Fibroblast of the aortic adventitia (primary cell): ENCODE measurements at regions not wholly inside any gene's neighbourhood (a gene's known extent, or its start where the extent isn't known, plus 50 kb on each side); places are given as distances from the start of the nearest gene placed in this dataset.

ENCODE experiments used
- DNase-seq: peaks from one replicate; pipeline ENCODE4 v3.0.0-alpha.2; 2010; ENCODE audit warnings: low read depth
- H3K4me3 ChIP-seq: 2 replicates; pipeline ENCODE4 v1.5.1; 2011; ENCODE audit warnings: low read depth, mild to moderate bottlenecking, control low read depth, low read length, moderate library complexity
- TF ChIP-seq, protein P1 (sequence below): IDR thresholded peaks from 2 replicates; pipeline ENCODE4 v1.5.1; 2011; ENCODE audit warnings: mild to moderate bottlenecking, low read length, control low read depth, inconsistent platforms; ENCODE audit not compliant: insufficient read depth

- no peak overlapping the region for H3K4me3 ChIP-seq
- TF ChIP-seq, protein P1, sequence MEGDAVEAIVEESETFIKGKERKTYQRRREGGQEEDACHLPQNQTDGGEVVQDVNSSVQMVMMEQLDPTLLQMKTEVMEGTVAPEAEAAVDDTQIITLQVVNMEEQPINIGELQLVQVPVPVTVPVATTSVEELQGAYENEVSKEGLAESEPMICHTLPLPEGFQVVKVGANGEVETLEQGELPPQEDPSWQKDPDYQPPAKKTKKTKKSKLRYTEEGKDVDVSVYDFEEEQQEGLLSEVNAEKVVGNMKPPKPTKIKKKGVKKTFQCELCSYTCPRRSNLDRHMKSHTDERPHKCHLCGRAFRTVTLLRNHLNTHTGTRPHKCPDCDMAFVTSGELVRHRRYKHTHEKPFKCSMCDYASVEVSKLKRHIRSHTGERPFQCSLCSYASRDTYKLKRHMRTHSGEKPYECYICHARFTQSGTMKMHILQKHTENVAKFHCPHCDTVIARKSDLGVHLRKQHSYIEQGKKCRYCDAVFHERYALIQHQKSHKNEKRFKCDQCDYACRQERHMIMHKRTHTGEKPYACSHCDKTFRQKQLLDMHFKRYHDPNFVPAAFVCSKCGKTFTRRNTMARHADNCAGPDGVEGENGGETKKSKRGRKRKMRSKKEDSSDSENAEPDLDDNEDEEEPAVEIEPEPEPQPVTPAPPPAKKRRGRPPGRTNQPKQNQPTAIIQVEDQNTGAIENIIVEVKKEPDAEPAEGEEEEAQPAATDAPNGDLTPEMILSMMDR, result no peak
Observed at GRCh38 chr18:39191931-39192330, 1626.3 kb upstream of the CELF4 start.

GRCh38 chr18:39191058-39191457, 1625.5 kb upstream of the CELF4 start:
- TF ChIP-seq, protein P1, result no peak
- DNase-seq, result no peak
- no peak overlapping the region for H3K4me3 ChIP-seq

More at GRCh38 chr18:39191931-39192330, 1626.3 kb upstream of the CELF4 start:
- no peak for DNase-seq

DNA sequence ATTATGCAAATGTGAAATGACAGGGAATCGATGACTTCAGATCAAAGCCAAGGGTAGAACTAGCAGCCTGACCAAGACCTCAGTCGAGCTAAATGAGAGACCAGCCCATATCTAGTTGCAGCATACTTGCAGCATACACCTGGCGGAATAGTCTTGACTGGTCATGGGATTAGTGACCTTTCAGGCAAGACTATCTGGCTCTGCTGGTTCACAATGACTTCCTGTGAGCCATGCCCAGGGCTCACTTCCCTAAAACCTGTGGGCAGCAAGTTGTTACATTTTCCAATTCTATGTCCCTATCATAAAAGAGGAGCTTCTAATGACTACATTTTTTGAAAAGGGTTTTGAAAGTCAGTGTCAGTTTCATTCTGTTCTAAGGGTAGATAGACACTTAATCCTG, 1624.9 kb upstream of the CELF4 start:
- TF ChIP-seq, protein P1, result no peak
- DNase-seq, result no peak
- no peak overlapping the region for H3K4me3 ChIP-seq

GRCh38 chr18:39188278-39188677, 1622.7 kb upstream of the CELF4 start:
- H3K4me3 ChIP-seq, result no peak overlapping the region
- no peak for DNase-seq
- TF ChIP-seq, protein P1, result no peak

DNA sequence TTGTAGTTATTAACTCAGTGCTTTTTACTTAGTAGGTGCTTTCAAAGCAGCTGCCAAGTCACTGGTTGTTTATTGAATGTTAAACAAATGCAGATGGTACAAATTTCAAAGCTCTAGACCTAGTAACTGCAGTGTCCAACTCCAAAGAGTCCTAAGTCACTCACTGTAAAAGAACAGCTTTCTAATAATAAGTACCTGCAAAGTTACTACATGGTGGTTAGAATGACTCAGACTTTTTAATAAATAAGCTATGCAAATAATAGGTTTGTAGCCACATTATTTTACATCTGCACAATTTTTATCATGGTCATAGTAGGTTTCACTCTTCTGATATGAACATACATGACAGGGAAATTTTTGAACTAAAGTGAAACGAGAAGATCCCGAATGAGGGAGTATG, 1620.4 kb upstream of the CELF4 start:
- TF ChIP-seq, protein P1, result no peak
- no peak for DNase-seq
- H3K4me3 ChIP-seq, result no peak overlapping the region

- DNase-seq, result no peak
- no peak overlapping the region for H3K4me3 ChIP-seq
- TF ChIP-seq, protein P1, result no peak
Observed at GRCh38 chr18:39184176-39184575, 1618.6 kb upstream of the CELF4 start.

DNA sequence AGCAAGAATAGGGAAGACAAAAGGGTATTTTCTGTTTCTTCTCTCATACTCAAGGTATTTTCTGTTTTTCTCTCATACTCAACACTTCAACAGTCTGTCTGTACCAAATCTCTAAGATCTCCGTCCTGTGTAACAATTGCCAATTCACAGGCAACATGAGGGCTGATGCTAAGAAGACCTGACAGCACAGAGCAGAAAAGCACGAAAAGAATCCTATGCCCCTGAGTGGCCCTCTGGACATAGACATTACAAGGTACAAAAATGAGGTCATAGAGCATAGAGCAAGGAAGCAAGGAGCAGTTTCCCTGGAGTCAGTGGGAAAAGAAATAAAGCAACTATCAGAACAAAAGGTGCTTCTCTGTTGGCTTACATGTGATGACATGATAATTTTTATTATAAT, 1612.6 kb upstream of the CELF4 start:
- DNase-seq, result no peak
- no peak overlapping the region for H3K4me3 ChIP-seq
- TF ChIP-seq, protein P1, result no peak
